ENCODE measurements at regions not wholly inside any gene's neighbourhood (a gene's known extent, or its start where the extent isn't known, plus 50 kb on each side); places are given as distances from the start of the nearest gene placed in this dataset.

- no peak for TF ChIP-seq ZNF407 (IDR thresholded peaks at IDR 0.05; ENCODE audit: low read depth)
- TF ChIP-seq HDAC1 (IDR thresholded peaks at IDR 0.05), result no peak
- no peak for TF ChIP-seq ZNF232 (CRISPR knock-in tag; IDR thresholded peaks at IDR 0.05)
- no peak for TF ChIP-seq SAP30 (IDR thresholded peaks at IDR 0.05; ENCODE audit: borderline replicate concordance, insufficient read depth, low read depth, low read length, poor library complexity, severe bottlenecking)
- TF ChIP-seq FOSL1 (tag; conservative IDR thresholded peaks at IDR 0.05), result no peak
- no peak for TF ChIP-seq EZH2 (IDR thresholded peaks at IDR 0.05; ENCODE audit: borderline replicate concordance, low read depth, low read length)
- TF ChIP-seq ZNF354B (CRISPR knock-in tag; IDR thresholded peaks at IDR 0.05), result no peak
- no peak for TF ChIP-seq KAT8 (IDR thresholded peaks at IDR 0.05; ENCODE audit: low read depth)
These were observed 195.8 kb upstream of the FN1 start (continued) for GRCh38 chr2:215631696-215632095.
